Heart left ventricle (tissue), 16 donors: ENCODE measurements at regions not wholly inside any gene's neighbourhood (a gene's known extent, or its start where the extent isn't known, plus 50 kb on each side); places are given as distances from the start of the nearest gene placed in this dataset.

ENCODE experiments used
- ATAC-seq, 4 donors: fragments of 200-7000 bp; cut with Tn5 transposase; one replicate each; pipeline ENCODE4 v1.9.1; 2020 to 2022; ENCODE audit warnings: moderate library complexity in 4 of 4, mild to moderate bottlenecking in 3 of 4, moderate number of reproducible peaks in 1 of 4
- DNase-seq, 5 donors: peaks; one replicate each; pipeline ENCODE4 v3.0.0-alpha.2; 2020
- H3K27ac ChIP-seq, 12 donors: fragments of 200-600 bp; sonication (generic) in 4 of 12; one replicate each; pipeline versions ENCODE4 v1.5.0 to v1.8.0; 2016 to 2022; ENCODE audit warnings: mild to moderate bottlenecking in 2 of 12
- H3K27me3 ChIP-seq, 9 donors: fragments of 200-600 bp; sonication (generic) in 2 of 9; one replicate each; pipeline versions ENCODE4 v1.5.1 to v1.8.0; 2016 to 2022; ENCODE audit warnings: mild to moderate bottlenecking in 3 of 9
- H3K36me3 ChIP-seq, 9 donors: fragments of 200-600 bp; sonication (generic) in 2 of 9; one replicate each; pipeline versions ENCODE4 v1.5.0 to v1.8.0; 2018 to 2022; ENCODE audit warnings: mild to moderate bottlenecking in 2 of 9
- H3K4me1 ChIP-seq, 12 donors: fragments of 200-600 bp; sonication (generic) in 4 of 12; one replicate each; pipeline versions ENCODE4 v1.5.0 to v1.8.0; 2016 to 2022; ENCODE audit warnings: mild to moderate bottlenecking in 3 of 12
- H3K4me3 ChIP-seq, 12 donors: fragments of 200-600 bp; sonication (generic) in 4 of 12; one replicate each; pipeline versions ENCODE4 v1.5.0 to v1.8.0; 2017 to 2022; ENCODE audit warnings: mild to moderate bottlenecking in 9 of 12, moderate library complexity in 4 of 12
- H3K9me3 ChIP-seq, 12 donors: fragments of 200-600 bp; sonication (generic) in 4 of 12; one replicate each; pipeline versions ENCODE4 v1.5.0 to v1.8.0; 2016 to 2022; ENCODE audit warnings: mild to moderate bottlenecking in 1 of 12
- POLR2A ChIP-seq, 2 donors: fragments of 450-650 bp; IDR thresholded peaks; one replicate each; pipeline ENCODE4 v1.6.1; 2017; ENCODE audit warnings: antibody characterized with exemption in 2 of 2, mild to moderate bottlenecking in 2 of 2, moderate library complexity in 2 of 2
- WGBS, 4 donors: extraction: QIAGEN DNeasy Blood & Tissue Kit in 2 of 4; methylation state at CpG; one replicate each; pipeline versions ENCODE4 v1.1.5 to v1.1.7; 2013 to 2018; 5-methylcytosine and 5-hydroxymethylcytosine counted together
- intact Hi-C, 10 donors: fragments of 100-400 bp; cut with DNase I; formaldehyde crosslinking; loops; one replicate each; pipeline versions ENCODE4 v1.11.1 to v1.14.2; 2022
- TF ChIP-seq, protein P1 (sequence below), 12 donors: fragments of 200-600 bp; sonication (generic) in 4 of 12; IDR thresholded peaks; one replicate each; pipeline versions ENCODE4 v1.5.0 to v1.8.0; 2018 to 2022; ENCODE audit warnings: antibody characterized with exemption in 12 of 12, mild to moderate bottlenecking in 5 of 12
- donor health status: ischemic (EF 13 %, LVEDD 7.1; RV severe dilation, severe dysfunction).
- donor health status: healthy with polysubstance abuse.
- donor health status: DM: no; HTN: yes; CAD: no.
- donor health status: DM: no; HTN: no; CAD: no.
- donor health status: ischemic (EF 25% LVEDD 6.9; RV normal size, moderate dysfunction).
- donor health status: ischemic (EF 25% LVEDD 5.7; RV mildly dilated, moderate dysfunction).
- donor health status: healthy.
- donor health status: DM: yes; HTN: yes; CAD: no.
- donor health status: ischemic (EF 35%, LVEDD 5.7; RV mildly dilated, moderate dysfunction).
- donor health status: nonischemic (EF 11% LVEDD 7.7; RV severe dilation, severe dysfunction).
- donor health status: DM: yes; HTN: yes; CAD: no.
- donor health status: PGD.
- donor health status: ischemic (EF 29% LVEDD 5.4; RV normal size, mild dysfunction).
- donor health status: nonischemic (EF 23%, LVEDD 6.1; RV moderate dilation, normal function).

DNA sequence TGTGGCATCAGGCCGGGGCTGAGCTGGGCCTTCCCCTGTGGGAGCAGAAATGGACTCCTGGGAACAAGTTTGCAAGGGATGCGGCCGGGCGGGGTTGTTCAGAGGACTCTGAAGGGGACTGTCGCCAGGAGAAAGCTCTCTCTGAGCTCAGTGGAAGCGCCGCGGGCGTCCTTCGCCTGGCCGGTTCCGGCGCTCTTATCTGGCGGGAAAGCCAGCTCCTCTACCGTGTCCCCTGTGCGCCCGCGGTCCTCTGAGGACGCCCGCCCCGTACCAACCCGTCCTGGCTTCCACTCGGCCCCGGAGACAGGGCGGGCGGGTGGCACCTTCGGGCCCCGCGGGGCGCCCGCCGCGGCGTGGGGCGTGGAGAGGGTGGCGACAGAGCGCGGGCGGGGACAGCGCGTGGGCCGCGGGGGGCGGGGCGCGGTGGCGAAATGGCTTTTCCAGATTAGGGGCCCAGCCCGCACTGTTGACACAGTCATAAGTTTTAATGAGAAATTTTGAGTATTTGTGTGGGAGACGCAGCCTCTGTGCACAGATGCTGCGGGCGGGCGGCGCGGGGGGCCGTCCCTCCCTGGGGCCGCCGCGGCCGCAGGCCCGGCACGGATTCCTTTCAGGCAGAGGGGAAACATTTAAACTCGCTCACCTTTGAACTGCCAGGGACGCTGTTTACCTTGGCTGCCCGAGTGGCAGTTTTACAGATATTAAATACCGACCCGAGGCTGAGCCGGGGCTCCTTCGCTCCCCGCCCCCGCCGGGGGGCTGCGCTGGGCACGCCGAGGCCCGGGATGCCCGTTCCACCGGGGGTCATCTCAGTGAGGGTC lies 70.2 kb downstream of the FOXD2 start:
- Histone ChIP-seq H3K4me3 (peak overlapping the region; percentile 34 to 60 (median 50)), H3K4me1 (peaks cover 0 to 18% (median 9%) of the 10 kb centered on the region in 12 donors), H3K27me3 (peaks cover 13 to 87% (median 34%) of the 10 kb centered on the region in 9 donors), H3K36me3 (no peaks in the 10 kb centered on the region), H3K27ac (peak overlapping the region in 1 of 12 donors; percentile 59), H3K9me3 (no peaks in the 10 kb centered on the region)
- ATAC-seq (peak; percentile 42 to 70 (median 59)), DNase-seq (peak in 4 of 5 donors; percentile 22 to 68 (median 42))
- TF ChIP-seq, protein P1, sequence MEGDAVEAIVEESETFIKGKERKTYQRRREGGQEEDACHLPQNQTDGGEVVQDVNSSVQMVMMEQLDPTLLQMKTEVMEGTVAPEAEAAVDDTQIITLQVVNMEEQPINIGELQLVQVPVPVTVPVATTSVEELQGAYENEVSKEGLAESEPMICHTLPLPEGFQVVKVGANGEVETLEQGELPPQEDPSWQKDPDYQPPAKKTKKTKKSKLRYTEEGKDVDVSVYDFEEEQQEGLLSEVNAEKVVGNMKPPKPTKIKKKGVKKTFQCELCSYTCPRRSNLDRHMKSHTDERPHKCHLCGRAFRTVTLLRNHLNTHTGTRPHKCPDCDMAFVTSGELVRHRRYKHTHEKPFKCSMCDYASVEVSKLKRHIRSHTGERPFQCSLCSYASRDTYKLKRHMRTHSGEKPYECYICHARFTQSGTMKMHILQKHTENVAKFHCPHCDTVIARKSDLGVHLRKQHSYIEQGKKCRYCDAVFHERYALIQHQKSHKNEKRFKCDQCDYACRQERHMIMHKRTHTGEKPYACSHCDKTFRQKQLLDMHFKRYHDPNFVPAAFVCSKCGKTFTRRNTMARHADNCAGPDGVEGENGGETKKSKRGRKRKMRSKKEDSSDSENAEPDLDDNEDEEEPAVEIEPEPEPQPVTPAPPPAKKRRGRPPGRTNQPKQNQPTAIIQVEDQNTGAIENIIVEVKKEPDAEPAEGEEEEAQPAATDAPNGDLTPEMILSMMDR (IDR thresholded peaks at IDR 0.05) = no peak
- TF ChIP-seq POLR2A (IDR thresholded peaks at IDR 0.05) = no peak
- 0 to 2% (median 1%) methylated on average over 30 to 77 of the region's 77 CpGs for WGBS, 4 donors
- intact Hi-C loops = no loop called here

DNA sequence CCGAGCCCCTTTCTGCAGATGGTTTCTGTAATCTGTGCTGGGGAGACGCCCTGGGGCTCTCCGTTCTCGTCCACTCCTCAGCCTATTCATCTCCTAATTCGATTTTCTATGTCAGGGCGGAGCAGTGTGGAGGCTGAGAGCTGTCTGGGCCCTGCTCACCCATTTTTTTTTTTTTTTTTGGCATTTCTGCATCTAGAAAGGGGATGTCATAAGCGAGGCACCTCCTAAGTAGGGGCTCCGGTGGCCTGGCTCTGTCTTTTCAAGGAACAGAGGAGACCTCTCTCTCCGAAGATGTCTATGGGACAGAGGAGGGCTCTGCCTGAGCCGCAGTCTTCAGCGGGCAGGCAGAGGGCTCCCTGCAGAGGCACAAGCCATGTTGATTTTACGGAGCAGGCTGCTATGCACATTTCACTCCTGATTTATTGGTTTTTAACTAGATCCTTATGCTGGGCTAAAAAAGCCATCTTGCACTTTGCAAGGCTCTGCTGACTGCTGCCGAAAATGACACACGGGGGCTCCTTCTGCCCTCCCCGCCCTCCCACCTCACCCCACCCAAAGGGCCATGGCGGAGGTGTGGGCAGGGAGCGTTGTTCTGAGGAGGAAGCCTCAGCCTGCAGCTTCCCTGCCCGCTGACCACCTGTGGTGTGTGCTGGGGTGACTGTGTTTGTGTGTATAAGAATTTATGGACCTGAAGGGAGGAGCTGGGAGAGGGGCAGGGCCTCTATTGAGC lies 71.0 kb downstream of the FOXD2 start:
- H3K4me1 ChIP-seq = peaks cover 0 to 18% (median 9%) of the 10 kb centered on the region in 12 donors
- DNase-seq = no peak
- no peaks in the 10 kb centered on the region for H3K36me3 ChIP-seq
- ATAC-seq = peak in 1 of 4 donors; percentile 23
- H3K27ac ChIP-seq = peak overlapping the region in 1 of 12 donors; percentile 59
- intact Hi-C loops = no loop called here
- H3K27me3 ChIP-seq = peaks cover 11 to 81% (median 30%) of the 10 kb centered on the region in 9 donors
- TF ChIP-seq POLR2A (IDR thresholded peaks at IDR 0.05) = no peak
- TF ChIP-seq, protein P1 (IDR thresholded peaks at IDR 0.05) = no peak
- peak overlapping the region; percentile 34 to 60 (median 50) for H3K4me3 ChIP-seq
- H3K9me3 ChIP-seq = peaks cover 0 to 5% (median 0%) of the 10 kb centered on the region in 12 donors
- WGBS, 4 donors = 21 to 31% (median 26%) methylated on average over 15 to 18 of the region's 18 CpGs

DNA sequence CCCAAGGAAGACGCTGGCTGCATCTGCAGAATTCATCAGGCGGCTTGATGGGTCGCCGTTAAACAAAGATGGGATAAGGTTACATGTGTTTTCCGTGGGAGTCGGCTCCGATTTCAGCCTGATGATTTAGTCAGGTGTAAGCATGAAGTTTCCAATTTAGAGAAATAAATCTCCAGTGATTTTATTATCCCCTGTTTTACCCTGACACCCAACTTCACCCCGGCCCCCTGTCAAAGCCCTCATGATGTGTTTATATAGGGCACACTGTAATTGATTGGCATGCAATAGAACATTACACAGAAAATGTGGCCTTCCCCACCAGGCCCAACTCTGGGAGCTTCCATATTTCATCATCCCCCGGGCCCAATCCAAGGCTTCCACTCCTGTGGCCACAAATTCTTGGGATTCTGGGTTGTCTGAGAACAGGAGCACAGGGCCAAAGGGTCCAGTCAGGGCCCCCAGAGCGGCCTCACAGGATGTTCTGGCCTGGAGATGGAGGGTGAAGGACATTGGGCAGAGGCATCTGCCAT lies 72.5 kb downstream of the FOXD2 start:
- TF ChIP-seq, protein P1 (IDR thresholded peaks at IDR 0.05) = no peak
- no peak for TF ChIP-seq POLR2A (IDR thresholded peaks at IDR 0.05)
- H3K27me3 ChIP-seq = peaks cover 11 to 81% (median 30%) of the 10 kb centered on the region in 9 donors
- ATAC-seq (no peak), DNase-seq (no peak)
- H3K36me3 ChIP-seq = no peaks in the 10 kb centered on the region
- intact Hi-C loops = no loop called here
- H3K27ac ChIP-seq = no peak overlapping the region
- peaks cover 0 to 18% (median 9%) of the 10 kb centered on the region in 12 donors for H3K4me1 ChIP-seq
- WGBS, 4 donors = 76 to 86% (median 82%) methylated on average over 10 of the region's 10 CpGs
- peaks cover 0 to 10% (median 0%) of the 10 kb centered on the region in 12 donors for H3K9me3 ChIP-seq
- no peak overlapping the region for H3K4me3 ChIP-seq

DNA sequence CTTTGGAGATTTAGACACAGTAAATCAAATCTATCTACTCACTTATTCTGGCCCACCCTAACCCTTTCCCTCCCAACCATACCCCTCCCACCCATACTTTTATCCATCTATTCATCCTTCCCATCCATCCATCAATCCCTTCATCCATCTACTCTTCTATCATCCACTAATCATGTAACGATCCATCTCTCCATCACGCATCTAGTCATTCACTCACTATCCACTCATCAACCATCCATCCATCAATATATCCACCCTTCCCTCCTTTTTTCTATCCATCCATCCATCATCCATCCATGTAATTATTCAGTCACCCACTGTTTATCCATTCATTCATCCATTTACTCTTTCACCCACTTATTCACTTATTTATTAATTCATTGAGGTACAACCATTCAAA lies 74.0 kb downstream of the FOXD2 start:
- Histone ChIP-seq H3K27ac (no peak overlapping the region), H3K4me1 (peaks cover 0 to 18% (median 9%) of the 10 kb centered on the region in 12 donors)

More for the DNA sequence above, 74.0 kb downstream of the FOXD2 start:
- no peak for ATAC-seq
- Histone ChIP-seq H3K27me3 (peaks cover 11 to 75% (median 25%) of the 10 kb centered on the region in 9 donors), H3K36me3 (no peaks in the 10 kb centered on the region), H3K4me3 (no peak overlapping the region), H3K9me3 (peaks cover 0 to 10% (median 0%) of the 10 kb centered on the region in 12 donors)
- 94 to 97% (median 96%) methylated on average over 2 of the region's 2 CpGs for WGBS, 4 donors
- intact Hi-C loops = no loop called here
- TF ChIP-seq, protein P1 (IDR thresholded peaks at IDR 0.05) = no peak
- TF ChIP-seq POLR2A (IDR thresholded peaks at IDR 0.05) = no peak
- no peak for DNase-seq
